ENCODE measurements at regions not wholly inside any gene's neighbourhood (a gene's known extent, or its start where the extent isn't known, plus 50 kb on each side); places are given as distances from the start of the nearest gene placed in this dataset.

GRCh38 chr2:217289177-217289906 lies 429.5 kb upstream of the TNP1 start:
- no peak for DNase-seq

- no peak for DNase-seq
These were observed 428.7 kb upstream of the TNP1 start for GRCh38 chr2:217288472-217289063.

- DNase-seq = no peak
These were observed 427.0 kb upstream of the TNP1 start for GRCh38 chr2:217286833-217287232.

GRCh38 chr2:217285926-217286325 lies 426.1 kb upstream of the TNP1 start:
- DNase-seq = no peak

GRCh38 chr2:217283460-217283859 lies 423.6 kb upstream of the TNP1 start:
- DNase-seq = no peak

- DNase-seq = no peak
These were observed 422.7 kb upstream of the TNP1 start for GRCh38 chr2:217282531-217282930.

DNA sequence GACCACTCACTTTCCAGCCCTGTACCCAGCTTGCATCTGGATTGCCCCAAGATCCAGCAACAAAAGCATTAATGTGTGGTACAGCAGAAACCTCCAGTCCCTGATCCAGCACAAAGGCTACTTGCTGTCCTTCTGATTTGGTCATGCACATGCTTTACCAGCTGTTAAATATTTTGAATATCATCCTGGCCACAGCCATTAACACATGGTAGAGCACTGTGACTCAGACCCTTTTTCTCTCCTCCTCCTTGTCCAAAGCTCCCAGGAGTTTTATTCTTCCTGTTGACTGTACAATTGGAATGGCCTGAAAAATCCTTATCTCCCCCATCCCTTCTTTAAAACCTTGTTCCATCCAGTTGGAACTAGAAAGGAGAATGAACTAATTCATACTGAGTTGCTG lies 419.7 kb upstream of the TNP1 start:
- DNase-seq = no peak

- DNase-seq = no peak
These were observed 419.3 kb upstream of the TNP1 start for GRCh38 chr2:217279140-217279539.

GRCh38 chr2:217277646-217278398 lies 418.0 kb upstream of the TNP1 start:
- no peak for DNase-seq

DNA sequence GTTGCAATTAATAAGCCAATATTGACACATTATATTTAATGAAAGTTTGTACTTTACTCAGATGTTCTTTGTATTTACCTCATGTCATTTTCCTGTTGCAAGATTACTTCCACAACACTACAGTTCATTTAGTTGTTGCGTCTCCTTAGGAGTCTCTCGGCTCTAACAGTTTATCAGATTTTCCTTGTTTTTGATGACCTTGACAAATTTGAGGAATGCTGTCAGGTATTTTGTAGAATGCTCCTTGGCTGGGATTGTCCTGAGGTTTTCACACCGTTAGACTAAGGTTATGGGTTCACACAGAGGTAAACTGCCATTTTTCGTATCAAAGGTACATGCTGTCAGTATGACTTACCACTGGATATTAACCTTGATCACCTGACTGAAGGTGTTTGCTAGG lies 416.6 kb upstream of the TNP1 start:
- DNase-seq = no peak

DNA sequence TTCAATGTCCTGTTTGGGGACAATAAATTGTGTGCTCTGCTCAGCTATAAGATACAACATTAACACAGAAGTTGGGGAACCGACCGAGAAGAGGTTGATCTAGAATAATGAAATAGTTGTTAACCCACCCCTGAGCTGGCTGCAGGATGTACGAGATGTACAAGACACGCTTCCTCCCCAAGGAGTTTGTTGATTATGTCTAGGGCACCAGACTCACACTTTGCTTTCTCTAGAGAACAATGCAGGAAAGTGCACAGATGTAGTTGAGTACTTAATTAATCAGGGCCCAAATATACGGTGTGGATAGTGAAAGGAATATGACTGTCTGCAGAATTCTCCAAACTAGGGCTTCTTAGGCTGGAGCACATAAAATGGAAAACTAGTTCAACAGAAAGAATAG lies 415.2 kb upstream of the TNP1 start:
- no peak for DNase-seq

- DNase-seq = no peak
These were observed 414.7 kb upstream of the TNP1 start for GRCh38 chr2:217274578-217274977.

DNA sequence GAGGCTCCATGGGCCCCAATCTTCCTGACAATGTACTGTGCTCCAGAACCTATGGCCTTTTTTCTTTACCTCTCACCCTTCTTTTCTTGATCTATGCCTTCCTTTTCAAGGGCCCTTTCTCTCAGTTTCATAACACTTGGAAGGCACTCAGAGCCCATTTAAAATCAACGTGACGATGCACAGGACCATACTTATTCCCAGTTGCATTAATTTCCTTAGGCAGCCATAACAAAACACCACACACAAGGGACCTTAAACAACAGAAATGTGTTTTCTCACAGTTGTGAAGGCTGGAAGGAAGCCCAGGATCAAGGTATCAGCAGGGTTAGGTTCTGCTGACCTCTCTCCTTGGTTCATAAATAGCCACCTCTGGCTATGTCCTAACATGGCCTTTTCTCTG lies 414.0 kb upstream of the TNP1 start:
- no peak for DNase-seq

DNA sequence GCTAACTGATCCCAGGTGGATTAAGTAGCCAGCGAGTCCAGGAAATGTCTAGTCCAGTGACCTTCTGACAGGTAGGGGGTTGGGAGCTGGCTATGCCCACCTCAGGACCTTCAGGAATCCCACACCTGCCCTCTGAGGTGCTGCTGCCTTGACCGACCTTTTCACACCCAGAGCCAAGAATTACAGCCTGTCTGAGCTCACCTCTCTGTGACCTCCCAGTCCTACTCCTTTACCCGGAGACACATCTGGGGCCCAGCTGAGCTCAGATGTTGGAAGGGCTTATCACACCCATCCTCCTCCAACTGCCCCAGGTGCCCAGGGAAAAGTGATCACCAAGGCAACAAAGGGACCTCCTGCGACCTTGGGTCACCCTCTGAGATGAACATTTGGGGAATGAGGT lies 413.3 kb upstream of the TNP1 start:
- DNase-seq = no peak

DNA sequence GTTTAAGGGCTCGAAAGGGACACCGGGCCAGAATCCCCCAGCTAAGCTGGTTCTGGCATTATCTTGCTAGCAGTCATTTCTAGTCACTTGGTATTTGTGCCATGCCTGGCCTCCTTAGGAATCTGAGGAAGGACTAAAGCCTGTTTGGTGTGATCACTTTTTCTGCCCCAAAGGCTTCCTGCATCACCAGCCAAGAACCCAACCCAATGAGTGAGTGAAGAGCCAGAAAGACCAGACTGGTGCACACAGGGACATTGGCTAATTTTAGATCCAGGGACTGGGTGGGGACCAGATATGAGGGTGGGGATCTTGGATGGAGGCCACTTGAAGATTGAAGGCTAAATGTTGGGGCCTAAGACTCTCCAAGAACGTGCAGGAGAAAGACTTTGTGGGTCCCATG lies 411.9 kb upstream of the TNP1 start:
- no peak for DNase-seq

- no peak for DNase-seq
These were observed 410.7 kb upstream of the TNP1 start for GRCh38 chr2:217270485-217271121.

- DNase-seq = no peak
These were observed 410.0 kb upstream of the TNP1 start for GRCh38 chr2:217269701-217270484.

DNA sequence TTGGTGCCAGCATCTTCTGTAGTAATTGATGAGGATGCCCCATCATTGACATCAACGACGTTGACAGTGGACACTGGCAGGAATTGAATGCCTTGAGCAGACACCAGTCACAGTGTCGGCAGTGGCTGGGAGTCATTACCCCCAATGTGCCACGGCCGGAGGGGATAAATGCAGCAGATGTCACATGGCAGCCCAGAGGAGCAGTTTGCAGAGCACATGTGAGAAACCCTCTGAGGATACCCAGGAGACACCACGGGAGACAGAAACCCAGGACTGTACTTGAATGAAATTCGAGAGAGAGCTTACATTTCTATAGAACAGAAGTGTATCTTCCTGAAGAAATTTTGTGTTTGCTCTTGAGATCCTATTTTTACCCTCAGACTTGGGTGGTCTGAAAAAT lies 409.1 kb upstream of the TNP1 start:
- DNase-seq = no peak

GRCh38 chr2:217267758-217268157 lies 407.9 kb upstream of the TNP1 start:
- no peak for DNase-seq

DNA sequence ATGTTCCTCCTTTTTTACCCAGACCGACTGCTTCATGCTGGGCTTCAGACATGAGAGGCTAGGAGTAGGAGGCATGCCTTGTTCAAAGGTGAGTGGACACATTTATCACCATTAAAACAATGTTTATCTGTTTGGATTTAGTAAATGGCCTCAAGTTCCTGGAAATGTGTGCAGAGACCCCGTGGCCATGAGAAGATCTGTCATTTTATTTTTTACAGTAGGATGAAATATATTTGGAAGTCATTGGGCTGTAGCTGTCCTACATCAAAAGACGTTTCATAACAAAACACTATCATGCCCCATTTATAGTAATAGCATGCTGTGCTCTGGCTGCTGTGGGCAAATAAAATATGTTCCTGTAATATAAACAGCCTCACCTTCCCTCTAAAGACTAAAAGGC lies 403.9 kb upstream of the TNP1 start:
- no peak for DNase-seq

- no peak for DNase-seq
These were observed 403.0 kb upstream of the TNP1 start for GRCh38 chr2:217262911-217263310.

DNA sequence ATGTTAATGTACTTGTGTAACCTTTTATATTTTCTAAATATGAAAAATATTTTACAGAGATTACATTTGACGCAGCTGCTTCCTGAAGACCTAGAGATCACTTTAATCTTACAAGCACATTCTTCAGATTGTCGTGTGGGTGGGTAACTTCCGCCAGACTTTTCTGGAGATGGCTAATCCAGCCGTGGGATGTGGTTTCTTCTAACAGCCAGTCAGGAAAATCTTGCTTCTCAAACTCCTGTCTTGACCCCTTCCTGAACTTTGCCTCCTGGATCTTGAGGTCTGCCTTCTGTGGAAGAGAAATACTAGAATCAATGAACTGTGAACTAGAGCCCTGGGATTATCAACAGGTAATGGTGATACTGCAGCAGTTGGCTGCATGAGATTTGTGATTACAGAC lies 401.6 kb upstream of the TNP1 start:
- no peak for DNase-seq

Measured in CD4-positive, alpha-beta T cell treated with Interleukin-17A for 1 hour (primary cell).